Stimulated activated CD4-positive, alpha-beta T cell treated with anti-CD3 and anti-CD28 coated beads, Interleukin-1b, Interleukin-23, amount 100 ng/mL, for 4 hours (primary cell): ENCODE measurements at regions not wholly inside any gene's neighbourhood (a gene's known extent, or its start where the extent isn't known, plus 50 kb on each side); places are given as distances from the start of the nearest gene placed in this dataset.
"Not testable (repeated sequence)": the region's sequence is repeated elsewhere in the genome, so short reads cannot be mapped to it uniquely, and the experiment has no call there.

ENCODE experiments used
- DNase-seq, 2 donors: peaks; one replicate each; pipeline ENCODE4 v3.0.0-alpha.2; 2020; ENCODE audit warnings: low read depth in 2 of 2

GRCh38 chr1:56120021-56120420, 459.3 kb downstream of the PLPP3 start:
- DNase-seq, result no peak

GRCh38 chr1:56118676-56119075, 460.7 kb downstream of the PLPP3 start:
- not testable (repeated sequence) for DNase-seq

GRCh38 chr1:56115701-56116100, 463.7 kb downstream of the PLPP3 start:
- no peak for DNase-seq

DNA sequence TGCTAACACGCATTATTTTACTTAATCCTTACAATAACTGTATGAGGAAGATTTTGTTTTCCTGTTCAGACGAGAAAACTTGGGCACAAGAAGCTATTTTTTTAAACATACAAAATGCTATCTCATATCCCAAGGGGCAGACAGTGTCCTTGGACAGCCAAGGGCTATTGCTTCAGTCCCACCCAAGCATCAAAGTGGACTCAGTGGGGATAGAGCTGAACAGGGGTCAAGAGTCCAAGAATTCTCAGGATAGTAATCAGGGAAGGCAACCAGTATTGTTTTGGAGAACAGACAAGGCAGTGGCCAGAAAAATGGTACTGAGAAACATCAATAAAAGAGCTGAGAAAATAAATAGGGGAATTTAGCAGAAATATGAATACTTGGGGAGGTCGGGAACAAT, 465.7 kb downstream of the PLPP3 start:
- DNase-seq, result no peak

- no peak for DNase-seq
Measured at GRCh38 chr1:56107275-56107638, 472.1 kb downstream of the PLPP3 start.

GRCh38 chr1:56106531-56107274, 472.7 kb downstream of the PLPP3 start:
- DNase-seq, result no peak

- no peak for DNase-seq
Measured at GRCh38 chr1:56105397-56105796, 474.0 kb downstream of the PLPP3 start.

DNA sequence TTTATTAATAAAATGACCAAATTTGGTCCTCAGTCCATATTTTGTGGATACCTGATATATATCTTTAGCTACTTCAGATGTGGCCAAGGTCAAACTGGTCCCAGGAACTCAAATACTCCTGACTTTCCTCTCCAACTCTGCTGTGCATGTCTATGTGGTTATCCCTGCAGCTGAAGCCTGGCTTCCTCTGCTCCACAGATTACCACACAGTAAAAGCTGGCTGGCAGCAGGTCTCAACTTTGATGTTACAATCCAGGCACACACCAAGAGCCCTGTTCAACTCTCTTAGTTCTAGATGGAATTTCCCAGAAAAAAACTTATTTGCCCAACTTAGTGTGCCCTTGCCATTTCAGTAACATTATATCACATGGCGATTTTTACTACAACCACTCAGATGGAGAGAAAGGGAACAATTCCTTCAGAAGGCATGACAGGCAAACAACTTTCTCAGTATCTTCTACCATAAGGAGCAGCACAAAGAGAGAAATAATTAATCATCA, 479.5 kb downstream of the PLPP3 start:
- no peak for DNase-seq

DNA sequence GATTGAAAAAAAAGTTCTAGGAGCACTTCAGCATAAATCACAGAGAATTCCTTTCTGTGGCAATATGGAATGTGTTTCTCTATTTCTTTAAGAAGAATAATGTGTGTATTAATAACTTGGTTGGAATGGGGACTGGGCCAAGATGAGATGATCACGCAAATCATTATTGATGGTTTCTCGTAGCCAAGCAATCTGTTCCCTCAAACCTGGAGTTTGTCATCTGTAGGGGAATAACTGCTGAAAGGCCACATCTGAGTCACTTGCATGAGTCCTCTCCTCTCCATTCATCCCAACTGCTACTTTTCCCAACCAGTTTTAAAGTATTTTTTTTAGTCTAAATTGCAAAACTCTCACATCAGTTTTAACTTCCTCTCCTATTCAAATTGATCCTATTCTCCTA, 480.4 kb downstream of the PLPP3 start:
- no peak for DNase-seq

GRCh38 chr1:56097713-56098112, 481.6 kb downstream of the PLPP3 start:
- DNase-seq, result no peak

GRCh38 chr1:56095696-56096665, 483.4 kb downstream of the PLPP3 start:
- no peak for DNase-seq

GRCh38 chr1:56094168-56094567, 485.2 kb downstream of the PLPP3 start:
- DNase-seq, result no peak

GRCh38 chr1:56092684-56093570, 486.4 kb downstream of the PLPP3 start:
- DNase-seq, result no peak

GRCh38 chr1:56089826-56090225, 489.5 kb downstream of the PLPP3 start:
- not testable (repeated sequence) for DNase-seq

DNA sequence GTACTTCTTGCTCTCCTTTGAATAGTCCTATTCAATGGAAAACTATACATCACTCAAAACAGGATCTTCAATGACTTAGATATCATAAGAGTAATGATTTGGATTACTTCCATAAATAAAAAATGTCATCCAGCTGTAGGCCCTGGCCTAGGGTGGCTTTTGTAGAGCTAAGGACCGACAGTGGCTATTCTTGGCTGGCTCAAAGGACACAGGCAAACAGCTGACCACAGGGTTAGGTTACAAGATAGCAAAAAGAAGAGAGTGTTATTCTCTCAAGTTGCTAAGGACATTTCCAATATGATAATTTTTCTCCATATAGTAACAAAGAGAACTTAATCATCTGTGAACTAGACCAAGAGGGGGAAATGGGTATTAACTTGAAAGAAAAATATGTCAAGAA, 495.1 kb downstream of the PLPP3 start:
- no peak for DNase-seq

- DNase-seq, result no peak
Measured at GRCh38 chr1:56081736-56082135, 497.6 kb downstream of the PLPP3 start.

GRCh38 chr1:56081173-56081572, 498.2 kb downstream of the PLPP3 start:
- no peak for DNase-seq

DNA sequence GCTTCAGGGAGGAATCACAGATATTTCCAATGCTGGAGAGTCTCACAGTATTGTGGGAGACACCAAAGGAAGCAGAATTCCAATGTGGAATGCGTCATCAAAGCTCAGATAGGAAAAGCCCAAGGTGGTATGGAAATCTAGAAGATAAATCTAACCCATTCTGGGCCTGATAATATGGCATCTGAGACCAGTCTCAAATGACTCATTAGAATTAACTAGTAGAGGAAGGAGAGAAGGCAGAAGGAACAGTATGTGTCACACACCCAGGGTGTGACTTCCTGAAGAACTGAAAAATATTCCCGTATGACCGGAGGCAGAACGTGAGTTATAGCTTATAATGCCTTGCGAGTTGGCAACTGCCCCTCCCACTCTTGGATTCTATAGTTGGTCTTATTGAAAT, 499.2 kb downstream of the PLPP3 start:
- no peak for DNase-seq

DNA sequence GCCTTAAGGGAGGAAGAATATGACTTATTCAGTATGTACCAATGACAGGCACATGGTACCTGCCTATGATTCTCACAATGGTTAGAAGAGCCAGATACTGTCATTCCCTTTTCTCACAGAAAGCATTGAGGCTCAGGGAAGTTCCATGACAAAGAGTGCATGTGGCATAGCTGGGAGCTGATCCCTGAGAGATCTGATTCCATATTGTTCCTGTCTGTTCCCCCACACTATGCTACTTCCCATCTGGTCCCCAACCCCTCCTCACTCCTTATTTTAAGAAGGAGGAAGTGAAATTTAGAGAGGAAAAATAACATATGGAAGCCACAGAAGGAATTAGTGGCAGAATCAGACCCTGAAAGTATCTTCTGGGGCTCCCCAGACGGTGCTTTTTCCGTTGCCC, 500.0 kb downstream of the PLPP3 start:
- DNase-seq, result no peak

DNA sequence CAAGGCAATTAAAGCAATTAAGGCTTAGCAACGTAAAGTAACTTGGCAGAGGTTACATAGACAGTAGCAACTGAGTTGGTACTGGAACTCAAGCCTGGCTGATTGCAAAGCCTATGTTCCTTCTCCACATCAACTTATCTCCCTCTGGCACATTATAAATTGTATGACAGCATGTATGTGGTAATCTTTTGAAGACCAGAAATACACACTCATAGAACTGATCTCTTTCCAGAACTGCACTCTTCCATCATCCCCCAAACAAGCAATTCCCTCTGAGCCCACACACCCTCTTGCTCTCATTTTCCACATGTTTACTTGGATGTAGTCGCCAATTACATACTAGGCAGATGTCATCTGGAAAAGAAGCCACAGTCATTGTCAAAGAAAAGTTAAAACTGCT, 502.2 kb downstream of the PLPP3 start:
- no peak for DNase-seq

- DNase-seq, result no peak
Measured at GRCh38 chr1:56074007-56074651, 505.2 kb downstream of the PLPP3 start.
